HCT116 (cell line): ENCODE measurements at regions not wholly inside any gene's neighbourhood (a gene's known extent, or its start where the extent isn't known, plus 50 kb on each side); places are given as distances from the start of the nearest gene placed in this dataset.

Source experiments
- ATAC-seq: fragments of 200-7000 bp; cut with Tn5 transposase; 2 replicates; pipeline ENCODE4 v1.9.1; 2020; ENCODE audit warnings: mild to moderate bottlenecking, moderate library complexity
- BruUV-seq: library from RNA; stranded (reverse); fragments of 400-500 nt; replicated peaks from 2 replicates; lab custom pipeline; 2021; lab: Mats Ljungman, UMichigan
- CTCF ChIA-PET: fragments of 300-600 bp; sonication (Branson Sonifier 250); formaldehyde crosslinking; loops from one replicate; lab custom pipeline; 2021; ENCODE audit warnings: antibody characterized with exemption; lab: Charles Lee
- POLR2A ChIA-PET: fragments of 300-600, 350-600 bp; sonication (Branson Sonifier 250); formaldehyde crosslinking; loops from one replicate; lab custom pipeline; 2021; ENCODE audit warnings: antibody characterized with exemption; lab: Charles Lee
- RAD21 ChIA-PET, 2 experiments: fragments of 300-600 bp; sonication (Branson Sonifier 250); formaldehyde crosslinking; loops; one replicate each; lab custom pipeline; 2023; ENCODE audit warnings: low total read pairs in 2 of 2; ENCODE audit not compliant: uncharacterized antibody in 2 of 2, unreplicated experiment in 2 of 2, low non-redundant PET in 1 of 2; lab: Charles Lee
- DNase-seq: peaks from one replicate; pipeline ENCODE4 v3.0.0-alpha.2; 2010; ENCODE audit warnings: low read depth, low spot score
- H2AFZ ChIP-seq: fragments of 200-600 bp; shearing (Covaris generic), sonication (generic); 2 replicates; pipeline ENCODE4 v1.6.1; 2017; ENCODE audit warnings: low read depth, mixed run types, mixed read lengths, antibody characterized with exemption, low read length; ENCODE audit not compliant: poor library complexity, severe bottlenecking
- H3K27ac ChIP-seq: 2 replicates; pipeline ENCODE4 v1.5.1; 2012; ENCODE audit warnings: low read depth, low read length
- H3K27me3 ChIP-seq: fragments of 200-600 bp; sonication (generic); 2 replicates; pipeline ENCODE4 v1.6.1; 2016; ENCODE audit warnings: mixed run types, low read length, mixed read lengths; ENCODE audit not compliant: insufficient read depth
- H3K36me3 ChIP-seq, 2 experiments: fragments of 200-500 bp in 1 of 2; fragments of 200-600 bp in 1 of 2; sonication (Bioruptor generic) in 1 of 2; sonication (generic) in 1 of 2; 2 replicates each; pipeline versions ENCODE4 v1.5.1 to v1.6.1; 2014 to 2016; ENCODE audit warnings: low read length in 2 of 2, inconsistent platforms in 1 of 2, mixed read lengths in 1 of 2, mixed run types in 1 of 2; ENCODE audit not compliant: insufficient read depth in 2 of 2, control insufficient read depth in 1 of 2
- H3K4me1 ChIP-seq, 2 experiments: fragments of 200-600 bp in 1 of 2; sonication (generic) in 1 of 2; 2 replicates each; pipeline versions ENCODE4 v1.5.1 to v1.6.1; 2012 to 2017; ENCODE audit warnings: low read length in 2 of 2, inconsistent platforms in 1 of 2, mild to moderate bottlenecking in 1 of 2, mixed read lengths in 1 of 2, mixed run types in 1 of 2, moderate library complexity in 1 of 2; ENCODE audit not compliant: insufficient read depth in 2 of 2, control insufficient read depth in 1 of 2
- H3K4me2 ChIP-seq: fragments of 200-600 bp; sonication (generic); 2 replicates; pipeline ENCODE4 v1.6.1; 2017; ENCODE audit warnings: mixed run types, low read length, mixed read lengths
- H3K4me3 ChIP-seq, 2 experiments: fragments of 200-600 bp in 1 of 2; sonication (generic) in 1 of 2; replicated peaks in 1 of 2; 2 replicates each; pipeline ENCODE4 v1.5.1; 2011 to 2016; ENCODE audit warnings: low read length in 2 of 2, control low read depth in 1 of 2, low read depth in 1 of 2, mild to moderate bottlenecking in 1 of 2, mixed read lengths in 1 of 2, mixed run types in 1 of 2
- H3K79me2 ChIP-seq: fragments of 200-600 bp; sonication (generic); 2 replicates; pipeline ENCODE4 v1.6.1; 2017; ENCODE audit warnings: mild to moderate bottlenecking, mixed run types, low read length, moderate library complexity, mixed read lengths; ENCODE audit not compliant: insufficient read depth
- H3K9ac ChIP-seq: fragments of 200-600 bp; sonication (generic); 2 replicates; pipeline ENCODE4 v1.6.1; 2016; ENCODE audit warnings: low read length, mixed read lengths
- H3K9me2 ChIP-seq: fragments of 200-600 bp; sonication (generic), shearing (Covaris generic); 2 replicates; pipeline ENCODE4 v1.6.1; 2017; ENCODE audit warnings: mixed run types, mild to moderate bottlenecking, moderate library complexity; ENCODE audit not compliant: insufficient read depth
- H3K9me3 ChIP-seq, 2 experiments: fragments of 200-500 bp in 1 of 2; fragments of 200-600 bp in 1 of 2; sonication (Bioruptor generic) in 1 of 2; sonication (generic) in 1 of 2; 2 replicates each; pipeline ENCODE4 v1.6.1; 2014 to 2017; ENCODE audit warnings: low read length in 2 of 2, mixed read lengths in 2 of 2, inconsistent platforms in 1 of 2, low read depth in 1 of 2, mild to moderate bottlenecking in 1 of 2, mixed run types in 1 of 2, moderate library complexity in 1 of 2; ENCODE audit not compliant: control insufficient read depth in 1 of 2, insufficient read depth in 1 of 2
- H4K20me1 ChIP-seq: fragments of 200-600 bp; sonication (generic), shearing (Covaris generic); 2 replicates; pipeline ENCODE4 v1.6.1; 2017; ENCODE audit warnings: mixed run types, mild to moderate bottlenecking, moderate library complexity; ENCODE audit not compliant: insufficient read depth
- CBX3 ChIP-seq: IDR thresholded peaks from 2 replicates; pipeline ENCODE4 v1.6.1; 2012; ENCODE audit warnings: low read depth
- CEBPB ChIP-seq: IDR thresholded peaks from 2 replicates; pipeline ENCODE4 v1.6.1; 2012; ENCODE audit warnings: low read depth
- CTCF ChIP-seq, 3 experiments: fragments of 200-600 bp in 1 of 3; sonication (generic) in 1 of 3; IDR thresholded peaks in 2 of 3; conservative IDR thresholded peaks in 1 of 3; 2 replicates each; pipeline ENCODE4 v1.5.1; 2012 to 2017; ENCODE audit warnings: low read depth in 2 of 3, low read length in 2 of 3, antibody characterized with exemption in 1 of 3, borderline replicate concordance in 1 of 3, control low read depth in 1 of 3, mild to moderate bottlenecking in 1 of 3, mixed read lengths in 1 of 3, mixed run types in 1 of 3, moderate library complexity in 1 of 3; ENCODE audit not compliant: insufficient read depth in 1 of 3
- EGR1 ChIP-seq: IDR thresholded peaks from 2 replicates; pipeline ENCODE4 v1.6.1; 2012; ENCODE audit warnings: low read depth
- EZH2 ChIP-seq: fragments of 200-600 bp; sonication (generic); IDR thresholded peaks from 2 replicates; pipeline ENCODE4 v1.6.1; 2017; ENCODE audit warnings: antibody characterized with exemption, mixed run types
- EZH2phosphoT487 ChIP-seq: fragments of 200-600 bp; IDR thresholded peaks from 2 replicates; pipeline ENCODE4 v1.6.1; 2018; ENCODE audit warnings: antibody characterized with exemption, borderline replicate concordance
- MAX ChIP-seq: IDR thresholded peaks from 2 replicates; pipeline ENCODE4 v1.6.1; 2012
- POLR2A ChIP-seq: IDR thresholded peaks from 2 replicates; pipeline ENCODE4 v1.7.0; 2011; ENCODE audit warnings: borderline replicate concordance; ENCODE audit not compliant: insufficient read depth, insufficient read length; ENCODE audit errors: extremely low read depth
- POLR2AphosphoS5 ChIP-seq: IDR thresholded peaks from 2 replicates; pipeline ENCODE4 v1.6.1; 2011; ENCODE audit warnings: mild to moderate bottlenecking, low read depth, low read length, moderate library complexity
- RAD21 ChIP-seq: IDR thresholded peaks from 2 replicates; pipeline ENCODE4 v1.6.1; 2012; ENCODE audit warnings: low read depth, mild to moderate bottlenecking
- SRF ChIP-seq: IDR thresholded peaks from 2 replicates; pipeline ENCODE4 v1.6.1; 2012; ENCODE audit warnings: low read depth
- TCF7L2 ChIP-seq: IDR thresholded peaks from 2 replicates; pipeline ENCODE4 v1.7.0; 2011; ENCODE audit warnings: borderline replicate concordance, inconsistent platforms; ENCODE audit not compliant: insufficient read depth, insufficient read length; ENCODE audit errors: extremely low read depth
- YY1 ChIP-seq: IDR thresholded peaks from 2 replicates; pipeline ENCODE4 v1.6.1; 2011; ENCODE audit warnings: low read length, low read depth, moderate library complexity, mild to moderate bottlenecking; ENCODE audit not compliant: insufficient replicate concordance; ENCODE audit errors: extremely low read depth
- ZBTB33 ChIP-seq: IDR thresholded peaks from 2 replicates; pipeline ENCODE4 v1.6.1; 2011; ENCODE audit warnings: mild to moderate bottlenecking, low read length, moderate library complexity; ENCODE audit not compliant: insufficient replicate concordance; ENCODE audit errors: extremely low read depth
- ZFX ChIP-seq: fragments of 450-650 bp; IDR thresholded peaks from 2 replicates; pipeline ENCODE4 v1.6.1; 2017
- ZNF274 ChIP-seq: fragments of 200-500 bp; sonication (Bioruptor generic); IDR thresholded peaks from 2 replicates; pipeline ENCODE4 v1.6.1; 2014; ENCODE audit warnings: mild to moderate bottlenecking, low read depth, low read length, inconsistent platforms
- intact Hi-C: fragments of 100-400 bp; cut with micrococcal nuclease; formaldehyde crosslinking; loops from 2 replicates; pipeline ENCODE4 v1.10.0; 2022

- ATAC-seq (no peak), DNase-seq (no peak)
- CTCF ChIA-PET, result no interaction called here
- Histone ChIP-seq H3K27me3 (no peaks in the 10 kb centered on the region; the same call in 1 of the 2 replicates), H3K9me2 (no peaks in the 10 kb centered on the region), H3K9ac (no peak overlapping the region), H3K4me1 (no peaks in the 10 kb centered on the region), H3K36me3 (no peaks in the 10 kb centered on the region), H2AFZ (no peak overlapping the region), H3K9me3 (no peaks in the 10 kb centered on the region), H3K4me3 (no peak overlapping the region), H3K79me2 (no peaks in the 10 kb centered on the region), H4K20me1 (no peaks in the 10 kb centered on the region), H3K27ac (no peak overlapping the region), H3K4me2 (no peak overlapping the region)
- RAD21 ChIA-PET, result no interaction called here
- BruUV-seq, result no TSS peak
- POLR2A ChIA-PET, result no interaction called here
- TF ChIP-seq POLR2AphosphoS5 (no peak), ZBTB33 (no peak), TCF7L2 (no peak), SRF (no peak), ZNF274 (no peak), EGR1 (no peak), EZH2 (no peak), CEBPB (no peak)
- intact Hi-C loops, result no loop called here
These were observed 167.4 kb upstream of the CARMIL1 start for GRCh38 chr6:25111782-25112181.

- no peak overlapping the region for H3K4me3 ChIP-seq
- no peaks in the 10 kb centered on the region for H4K20me1 ChIP-seq
- ChIA-PET POLR2A (no interaction called here), RAD21 (no interaction called here), CTCF (no interaction called here)
- no peak overlapping the region for H3K4me2 ChIP-seq
- H3K27ac ChIP-seq, result no peak overlapping the region
- no peaks in the 10 kb centered on the region for H3K9me2 ChIP-seq
- H3K4me1 ChIP-seq, result no peaks in the 10 kb centered on the region
- no peaks in the 10 kb centered on the region for H3K79me2 ChIP-seq
- no peaks in the 10 kb centered on the region; the same call in 1 of the 2 replicates for H3K27me3 ChIP-seq
- no TSS peak for BruUV-seq
- H3K36me3 ChIP-seq, result no peaks in the 10 kb centered on the region
- no peaks in the 10 kb centered on the region for H3K9me3 ChIP-seq
- no peak overlapping the region for H2AFZ ChIP-seq
- H3K9ac ChIP-seq, result no peak overlapping the region
- intact Hi-C loops, result no loop called here
- ATAC-seq (no peak), DNase-seq (no peak)
- no peak for TF ChIP-seq ZNF274
- TF ChIP-seq CEBPB, result no peak
- no peak for TF ChIP-seq POLR2AphosphoS5
- no peak for TF ChIP-seq YY1
- TF ChIP-seq CBX3, result no peak
- TF ChIP-seq EGR1, result no peak
- TF ChIP-seq RAD21, result no peak
- TF ChIP-seq POLR2A, result no peak
- no peak for TF ChIP-seq TCF7L2
- no peak for TF ChIP-seq ZFX
- no peak for TF ChIP-seq EZH2phosphoT487
- no peak for TF ChIP-seq CTCF (IDR thresholded peaks at IDR 0.05 in 2 of 3, conservative IDR thresholded peaks at IDR 0.05 in 1 of 3; ENCODE audit: borderline replicate concordance in 1 of 3, insufficient read depth in 1 of 3, low read depth in 2 of 3, low read length in 2 of 3)
- TF ChIP-seq EZH2, result no peak
- no peak for TF ChIP-seq MAX
These were observed 166.8 kb upstream of the CARMIL1 start for GRCh38 chr6:25112322-25112773.
